ENCODE measurements at regions not wholly inside any gene's neighbourhood (a gene's known extent, or its start where the extent isn't known, plus 50 kb on each side); places are given as distances from the start of the nearest gene placed in this dataset.

GRCh38 chr10:121108051-121108450 lies 256.9 kb downstream of the WDR11 start:
- DNase-seq (ENCODE audit: low read depth, low spot score) (no peak), ATAC-seq (no peak)
- RAD21 ChIA-PET (ENCODE audit: low non-redundant PET in 1 of 2, low total read pairs in 2 of 2, uncharacterized antibody in 2 of 2, unreplicated experiment in 2 of 2), result no interaction called here
- BruUV-seq (replicated peaks), result no TSS peak
- H3K27me3 ChIP-seq (ENCODE audit: insufficient read depth, low read length), result no peaks in the 10 kb centered on the region
- no peaks in the 10 kb centered on the region for H4K20me1 ChIP-seq (ENCODE audit: insufficient read depth)
- no peak overlapping the region for H2AFZ ChIP-seq (ENCODE audit: low read depth, low read length, poor library complexity, severe bottlenecking)
- H3K4me3 ChIP-seq (replicated peaks in 1 of 2; ENCODE audit: low read depth in 1 of 2, low read length in 2 of 2), result no peak overlapping the region
- H3K9ac ChIP-seq (ENCODE audit: low read length), result no peak overlapping the region
- no peaks in the 10 kb centered on the region for H3K36me3 ChIP-seq (ENCODE audit: control insufficient read depth in 1 of 2, insufficient read depth in 2 of 2, low read length in 2 of 2)
- H3K27ac ChIP-seq (ENCODE audit: low read depth, low read length), result no peak overlapping the region
- peaks cover 8 to 10% of the 10 kb centered on the region in 2 experiments for H3K4me1 ChIP-seq (ENCODE audit: control insufficient read depth in 1 of 2, insufficient read depth in 2 of 2, low read length in 2 of 2)
- no peaks in the 10 kb centered on the region for H3K9me3 ChIP-seq (ENCODE audit: control insufficient read depth in 1 of 2, insufficient read depth in 1 of 2, low read depth in 1 of 2, low read length in 2 of 2)
- no peaks in the 10 kb centered on the region for H3K79me2 ChIP-seq (ENCODE audit: insufficient read depth, low read length)
- TF ChIP-seq REST (IDR thresholded peaks at IDR 0.05; ENCODE audit: low read depth), result no peak
- no peak for TF ChIP-seq EZH2phosphoT487 (IDR thresholded peaks at IDR 0.05; ENCODE audit: borderline replicate concordance)
- TF ChIP-seq SIN3A (IDR thresholded peaks at IDR 0.05; ENCODE audit: low read depth), result no peak
- TF ChIP-seq ZFX (IDR thresholded peaks at IDR 0.05), result no peak
- no peak for TF ChIP-seq SRF (IDR thresholded peaks at IDR 0.05; ENCODE audit: low read depth)
- TF ChIP-seq, protein P1, sequence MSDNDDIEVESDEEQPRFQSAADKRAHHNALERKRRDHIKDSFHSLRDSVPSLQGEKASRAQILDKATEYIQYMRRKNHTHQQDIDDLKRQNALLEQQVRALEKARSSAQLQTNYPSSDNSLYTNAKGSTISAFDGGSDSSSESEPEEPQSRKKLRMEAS (IDR thresholded peaks at IDR 0.05), result no peak
- no peak for TF ChIP-seq ELF1 (IDR thresholded peaks at IDR 0.05; ENCODE audit: borderline replicate concordance, low read depth)
- no peak overlapping the region for H3K4me2 ChIP-seq (ENCODE audit: low read length)
- CTCF ChIA-PET, result no interaction called here
- H3K9me2 ChIP-seq (ENCODE audit: insufficient read depth), result no peaks in the 10 kb centered on the region
- intact Hi-C loops (cut with micrococcal nuclease), result no loop called here
- POLR2A ChIA-PET, result no interaction called here

- H3K27me3 ChIP-seq (ENCODE audit: insufficient read depth, low read length), result no peaks in the 10 kb centered on the region
- peaks cover 16 to 20% of the 10 kb centered on the region in 2 experiments for H3K4me1 ChIP-seq (ENCODE audit: control insufficient read depth in 1 of 2, insufficient read depth in 2 of 2, low read length in 2 of 2)
- RAD21 ChIA-PET (ENCODE audit: low non-redundant PET in 1 of 2, low total read pairs in 2 of 2, uncharacterized antibody in 2 of 2, unreplicated experiment in 2 of 2), result no interaction called here
- ATAC-seq, result no peak
- DNase-seq (ENCODE audit: low read depth, low spot score), result no peak
- no peaks in the 10 kb centered on the region for H3K9me2 ChIP-seq (ENCODE audit: insufficient read depth)
- TF ChIP-seq ELF1 (IDR thresholded peaks at IDR 0.05; ENCODE audit: borderline replicate concordance, low read depth) (no peak), CEBPB (IDR thresholded peaks at IDR 0.05; ENCODE audit: low read depth) (no peak), CBX3 (IDR thresholded peaks at IDR 0.05; ENCODE audit: low read depth) (no peak), JUND (IDR thresholded peaks at IDR 0.05) (no peak), EZH2phosphoT487 (IDR thresholded peaks at IDR 0.05; ENCODE audit: borderline replicate concordance) (no peak), YY1 (IDR thresholded peaks at IDR 0.05; ENCODE audit: extremely low read depth, insufficient replicate concordance, low read depth, low read length) (no peak), POLR2AphosphoS5 (IDR thresholded peaks at IDR 0.05; ENCODE audit: low read depth, low read length) (no peak), SRF (IDR thresholded peaks at IDR 0.05; ENCODE audit: low read depth) (no peak), SP1 (IDR thresholded peaks at IDR 0.05; ENCODE audit: low read depth) (no peak)
- TF ChIP-seq, protein P1 (IDR thresholded peaks at IDR 0.05), result no peak
- TF ChIP-seq, protein P2, sequence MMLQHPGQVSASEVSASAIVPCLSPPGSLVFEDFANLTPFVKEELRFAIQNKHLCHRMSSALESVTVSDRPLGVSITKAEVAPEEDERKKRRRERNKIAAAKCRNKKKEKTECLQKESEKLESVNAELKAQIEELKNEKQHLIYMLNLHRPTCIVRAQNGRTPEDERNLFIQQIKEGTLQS (IDR thresholded peaks at IDR 0.05), result no peak
- no peak overlapping the region for H3K4me3 ChIP-seq (replicated peaks in 1 of 2; ENCODE audit: low read depth in 1 of 2, low read length in 2 of 2)
- H3K36me3 ChIP-seq (ENCODE audit: control insufficient read depth in 1 of 2, insufficient read depth in 2 of 2, low read length in 2 of 2), result no peaks in the 10 kb centered on the region
- H2AFZ ChIP-seq (ENCODE audit: low read depth, low read length, poor library complexity, severe bottlenecking), result no peak overlapping the region
- no peak overlapping the region for H3K27ac ChIP-seq (ENCODE audit: low read depth, low read length)
- H4K20me1 ChIP-seq (ENCODE audit: insufficient read depth), result no peaks in the 10 kb centered on the region
- no peaks in the 10 kb centered on the region for H3K9me3 ChIP-seq (ENCODE audit: control insufficient read depth in 1 of 2, insufficient read depth in 1 of 2, low read depth in 1 of 2, low read length in 2 of 2)
- no peak overlapping the region for H3K4me2 ChIP-seq (ENCODE audit: low read length)
- intact Hi-C loops (cut with micrococcal nuclease), result no loop called here
- no peak overlapping the region for H3K9ac ChIP-seq (ENCODE audit: low read length)
- H3K79me2 ChIP-seq (ENCODE audit: insufficient read depth, low read length), result no peaks in the 10 kb centered on the region
- POLR2A ChIA-PET, result no interaction called here
- CTCF ChIA-PET, result no interaction called here
- no TSS peak for BruUV-seq (replicated peaks)
Observed at GRCh38 chr10:121110369-121110768, 259.2 kb downstream of the WDR11 start.
